Fibroblast of pulmonary artery (primary cell): ENCODE measurements at regions not wholly inside any gene's neighbourhood (a gene's known extent, or its start where the extent isn't known, plus 50 kb on each side); places are given as distances from the start of the nearest gene placed in this dataset.

Experiments
- DNase-seq: peaks from one replicate; pipeline ENCODE4 v3.0.0-alpha.2; 2010; ENCODE audit warnings: low read depth
- H3K4me3 ChIP-seq: replicated peaks from 2 replicates; pipeline ENCODE4 v1.5.1; 2011; ENCODE audit warnings: low read depth, mild to moderate bottlenecking, control low read depth, low read length, moderate library complexity
- CTCF ChIP-seq: IDR thresholded peaks from 2 replicates; pipeline ENCODE4 v1.5.1; 2011; ENCODE audit warnings: mild to moderate bottlenecking, control low read depth, low read length, inconsistent platforms; ENCODE audit errors: missing control alignments

- TF ChIP-seq CTCF: no peak
- no peak overlapping the region for H3K4me3 ChIP-seq
- DNase-seq: no peak
These were observed 323.7 kb downstream of the RPS24 start for GRCh38 chr10:78357141-78358063.

- no peak overlapping the region for H3K4me3 ChIP-seq
- no peak for DNase-seq
- no peak for TF ChIP-seq CTCF
These were observed 324.7 kb downstream of the RPS24 start for GRCh38 chr10:78358351-78358750.

GRCh38 chr10:78358982-78359381 lies 325.3 kb downstream of the RPS24 start:
- no peak for DNase-seq
- no peak for TF ChIP-seq CTCF
- no peak overlapping the region for H3K4me3 ChIP-seq

- DNase-seq: no peak
- H3K4me3 ChIP-seq: no peak overlapping the region
- no peak for TF ChIP-seq CTCF
These were observed 326.0 kb downstream of the RPS24 start for GRCh38 chr10:78359640-78360091.

- DNase-seq: no peak
- no peak for TF ChIP-seq CTCF
- H3K4me3 ChIP-seq: no peak overlapping the region
These were observed 326.6 kb downstream of the RPS24 start for GRCh38 chr10:78360284-78360683.

GRCh38 chr10:78361031-78361430 lies 327.4 kb downstream of the RPS24 start:
- DNase-seq: no peak
- TF ChIP-seq CTCF: no peak
- H3K4me3 ChIP-seq: no peak overlapping the region

- H3K4me3 ChIP-seq: no peak overlapping the region
- TF ChIP-seq CTCF: no peak
- no peak for DNase-seq
These were observed 328.9 kb downstream of the RPS24 start for GRCh38 chr10:78362406-78363022.
